Trophoblast cell (in vitro differentiated cells and primary cell): ENCODE measurements at regions not wholly inside any gene's neighbourhood (a gene's known extent, or its start where the extent isn't known, plus 50 kb on each side); places are given as distances from the start of the nearest gene placed in this dataset.

Source experiments
- DNase-seq, 2 donors: peaks; one replicate each; pipeline ENCODE4 v3.0.0-alpha.2; 2016
- H2AFZ ChIP-seq: 2 replicates; pipeline ENCODE4 v1.6.1; 2013; ENCODE audit warnings: low read length, moderate library complexity, mild to moderate bottlenecking; ENCODE audit not compliant: insufficient read depth, poor library complexity
- H2AK5ac ChIP-seq: 2 replicates; pipeline ENCODE4 v1.6.1; 2013; ENCODE audit warnings: mild to moderate bottlenecking, low read length
- H2BK120ac ChIP-seq: 2 replicates; pipeline ENCODE4 v1.6.1; 2013; ENCODE audit warnings: low read length, mild to moderate bottlenecking, moderate library complexity; ENCODE audit not compliant: insufficient read depth, poor library complexity
- H2BK12ac ChIP-seq: 2 replicates; pipeline ENCODE4 v1.6.1; 2013; ENCODE audit warnings: mild to moderate bottlenecking, low read length, moderate library complexity
- H2BK5ac ChIP-seq: 2 replicates; pipeline ENCODE4 v1.6.1; 2013; ENCODE audit warnings: low read length, low read depth, moderate library complexity, mild to moderate bottlenecking; ENCODE audit not compliant: poor library complexity
- H3K14ac ChIP-seq: 2 replicates; pipeline ENCODE4 v1.6.1; 2013; ENCODE audit warnings: mild to moderate bottlenecking, low read length
- H3K18ac ChIP-seq: 2 replicates; pipeline ENCODE4 v1.6.1; 2013; ENCODE audit warnings: mild to moderate bottlenecking, low read length
- H3K23ac ChIP-seq: 2 replicates; pipeline ENCODE4 v1.6.1; 2013; ENCODE audit warnings: low read length
- H3K27ac ChIP-seq: 2 replicates; pipeline ENCODE4 v1.5.1; 2013; ENCODE audit warnings: low read depth, mild to moderate bottlenecking, inconsistent platforms, low read length, moderate library complexity
- H3K27me3 ChIP-seq: 2 replicates; pipeline ENCODE4 v1.6.1; 2013; ENCODE audit warnings: inconsistent platforms, mild to moderate bottlenecking, low read length, moderate library complexity; ENCODE audit not compliant: insufficient read depth
- H3K36me3 ChIP-seq, 2 experiments: 1 replicate in 1 of 2; 2 replicates in 1 of 2; pipeline ENCODE4 v1.6.1; 2013; ENCODE audit warnings: low read length in 2 of 2, mild to moderate bottlenecking in 2 of 2, moderate library complexity in 1 of 2; ENCODE audit not compliant: insufficient read depth in 2 of 2, control insufficient read depth in 1 of 2
- H3K4ac ChIP-seq: 2 replicates; pipeline ENCODE4 v1.6.1; 2013; ENCODE audit warnings: low read depth, mild to moderate bottlenecking, low read length, moderate library complexity
- H3K4me1 ChIP-seq, 2 experiments: 1 replicate in 1 of 2; 2 replicates in 1 of 2; pipeline ENCODE4 v1.6.1; 2013; ENCODE audit warnings: low read length in 2 of 2, mild to moderate bottlenecking in 2 of 2, moderate library complexity in 1 of 2; ENCODE audit not compliant: insufficient read depth in 2 of 2, control insufficient read depth in 1 of 2
- H3K4me2 ChIP-seq: 2 replicates; pipeline ENCODE4 v1.6.1; 2013; ENCODE audit warnings: inconsistent platforms, mild to moderate bottlenecking, low read length, moderate library complexity
- H3K4me3 ChIP-seq: 2 replicates; pipeline ENCODE4 v1.5.1; 2013; ENCODE audit warnings: mild to moderate bottlenecking, low read depth, low read length, inconsistent platforms
- H3K79me1 ChIP-seq: one replicate; pipeline ENCODE4 v1.6.1; 2013; ENCODE audit warnings: low read length
- H3K79me2 ChIP-seq: 2 replicates; pipeline ENCODE4 v1.6.1; 2013; ENCODE audit warnings: low read length, mild to moderate bottlenecking; ENCODE audit not compliant: control insufficient read depth, insufficient read depth, poor library complexity
- H3K9ac ChIP-seq: 2 replicates; pipeline ENCODE4 v1.6.1; 2013; ENCODE audit warnings: mild to moderate bottlenecking, low read length
- H3K9me3 ChIP-seq: 2 replicates; pipeline ENCODE4 v1.6.1; 2013; ENCODE audit warnings: low read depth, mild to moderate bottlenecking, control low read depth, inconsistent platforms, low read length; ENCODE audit not compliant: insufficient read depth
- H4K12ac ChIP-seq: 2 replicates; pipeline ENCODE4 v1.6.1; 2013; ENCODE audit warnings: low read depth, mild to moderate bottlenecking, low read length, moderate library complexity
- H4K8ac ChIP-seq: 2 replicates; pipeline ENCODE4 v1.6.1; 2013; ENCODE audit warnings: low read depth, mild to moderate bottlenecking, low read length, moderate library complexity
- H4K91ac ChIP-seq: one replicate; pipeline ENCODE4 v1.6.1; 2013; ENCODE audit warnings: low read depth, mild to moderate bottlenecking, low read length, moderate library complexity
- WGBS: extraction: QIAGEN DNeasy Blood & Tissue Kit; methylation state at CpG from one replicate; pipeline ENCODE4 v1.1.7; 2013; ENCODE audit warnings: missing lambda C conversion rate; ENCODE audit not compliant: insufficient read length, insufficient coverage; ENCODE audit errors: extremely low coverage; 5-methylcytosine and 5-hydroxymethylcytosine counted together

DNA sequence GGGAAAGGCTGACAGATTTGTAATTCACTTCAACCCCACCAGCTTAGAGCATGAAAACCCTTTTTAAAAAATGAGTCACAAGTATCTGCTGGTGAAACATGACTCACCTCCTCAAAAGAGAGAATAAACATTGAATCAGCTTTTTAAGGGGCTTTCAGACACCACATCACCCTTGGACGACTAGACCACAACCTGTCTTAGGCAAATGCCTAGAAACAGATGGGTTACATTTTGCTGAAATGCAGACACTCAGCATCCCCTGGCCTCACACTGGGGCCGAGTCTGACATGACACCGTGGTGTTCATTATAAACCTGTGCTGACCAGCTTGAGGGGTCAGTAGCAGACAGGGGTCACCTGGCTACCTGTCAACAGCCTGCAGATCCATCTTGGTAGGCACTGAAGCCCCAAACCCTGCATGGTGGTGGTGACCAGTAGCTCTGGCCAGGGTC, 175.3 kb upstream of the CST7 start:
- no peak overlapping the region for H2BK120ac ChIP-seq
- no peaks in the 10 kb centered on the region for H3K36me3 ChIP-seq
- H3K79me2 ChIP-seq, result no peaks in the 10 kb centered on the region
- H2AFZ ChIP-seq, result no peak overlapping the region
- H3K27me3 ChIP-seq, result no peaks in the 10 kb centered on the region
- no peak overlapping the region for H2BK5ac ChIP-seq
- peaks cover 9 to 16% of the 10 kb centered on the region in 2 experiments for H3K4me1 ChIP-seq
- no peak for DNase-seq
- H4K91ac ChIP-seq, result no peak overlapping the region
- H3K23ac ChIP-seq, result no peak overlapping the region
- no CpG with 5 or more reads among the region's 3 CpGs for WGBS
- H4K12ac ChIP-seq, result no peak overlapping the region
- no peak overlapping the region for H2AK5ac ChIP-seq
- H3K4me2 ChIP-seq, result no peak overlapping the region
- H4K8ac ChIP-seq, result no peak overlapping the region
- peaks cover 2% of the 10 kb centered on the region for H3K79me1 ChIP-seq
- H3K27ac ChIP-seq, result no peak overlapping the region
- H3K4me3 ChIP-seq, result no peak overlapping the region
- no peak overlapping the region for H3K18ac ChIP-seq
- H3K14ac ChIP-seq, result no peak overlapping the region
- no peaks in the 10 kb centered on the region for H3K9me3 ChIP-seq
- no peak overlapping the region for H2BK12ac ChIP-seq
- no peak overlapping the region for H3K4ac ChIP-seq
- no peak overlapping the region for H3K9ac ChIP-seq

DNA sequence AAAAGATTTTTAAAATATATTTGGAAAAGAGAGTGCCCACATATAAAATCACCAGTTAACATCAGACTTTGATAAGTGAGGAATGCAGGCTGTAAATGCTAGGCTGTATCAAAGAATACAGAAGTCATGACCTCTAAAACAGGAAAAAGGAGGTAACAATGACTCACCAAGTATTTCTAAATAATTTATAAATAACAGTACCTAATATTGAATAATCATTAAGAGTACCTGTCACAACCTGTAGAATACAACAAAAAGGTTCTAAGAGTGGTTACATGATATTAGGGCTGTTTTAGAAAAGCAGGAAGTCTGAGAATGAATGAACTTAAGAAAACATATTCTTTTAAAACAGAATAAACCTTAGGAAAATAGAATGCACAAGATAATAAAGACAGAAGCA, 173.1 kb upstream of the CST7 start:
- no peak overlapping the region for H2BK12ac ChIP-seq
- no peaks in the 10 kb centered on the region for H3K9me3 ChIP-seq
- no peak overlapping the region for H3K18ac ChIP-seq
- no peak overlapping the region for H3K4me2 ChIP-seq
- no peaks in the 10 kb centered on the region for H3K79me1 ChIP-seq
- H3K9ac ChIP-seq, result no peak overlapping the region
- no peak overlapping the region for H4K91ac ChIP-seq
- no peaks in the 10 kb centered on the region for H3K36me3 ChIP-seq
- no peak overlapping the region for H4K8ac ChIP-seq
- H2AFZ ChIP-seq, result no peak overlapping the region
- no peak overlapping the region for H3K4ac ChIP-seq
- H2BK5ac ChIP-seq, result no peak overlapping the region
- no peaks in the 10 kb centered on the region for H3K27me3 ChIP-seq
- H2BK120ac ChIP-seq, result no peak overlapping the region
- no peak overlapping the region for H3K14ac ChIP-seq
- no peak overlapping the region for H2AK5ac ChIP-seq
- H3K27ac ChIP-seq, result no peak overlapping the region
- H4K12ac ChIP-seq, result no peak overlapping the region
- no peak overlapping the region for H3K23ac ChIP-seq
- H3K4me1 ChIP-seq, result peaks cover 9 to 14% of the 10 kb centered on the region in 2 experiments
- DNase-seq, result no peak
- no peak overlapping the region for H3K4me3 ChIP-seq
- H3K79me2 ChIP-seq, result no peaks in the 10 kb centered on the region

DNA sequence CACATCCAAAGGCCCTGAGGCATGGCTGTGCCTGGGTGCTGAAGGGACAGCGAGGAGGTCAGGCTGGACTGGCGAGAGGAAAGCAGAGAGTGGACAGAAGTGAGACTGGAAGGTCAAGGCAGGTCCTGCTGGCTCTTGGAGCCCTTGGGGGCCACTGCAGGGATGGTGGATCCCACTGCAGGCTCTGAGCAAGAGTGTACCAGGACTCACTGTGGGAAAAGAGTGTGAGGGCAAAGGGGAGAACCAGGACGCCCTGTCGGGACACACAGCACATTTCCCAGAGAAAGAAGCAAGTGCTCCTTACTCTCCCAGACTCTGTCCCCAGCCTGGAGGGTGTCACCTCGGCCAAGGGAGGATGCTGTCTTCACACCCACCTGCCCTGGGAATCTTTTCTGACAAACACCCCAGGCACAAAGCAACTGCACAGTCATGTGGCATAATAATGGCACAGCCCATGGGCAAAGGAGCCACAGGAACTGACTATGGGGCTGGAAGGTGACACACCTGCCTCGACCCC, 172.3 kb upstream of the CST7 start:
- Histone ChIP-seq H2BK12ac (no peak overlapping the region), H3K4ac (no peak overlapping the region), H3K4me2 (no peak overlapping the region), H3K14ac (no peak overlapping the region), H3K79me1 (no peaks in the 10 kb centered on the region), H4K8ac (no peak overlapping the region), H3K9me3 (no peaks in the 10 kb centered on the region), H3K79me2 (no peaks in the 10 kb centered on the region), H3K4me3 (no peak overlapping the region), H2AFZ (no peak overlapping the region), H2BK5ac (no peak overlapping the region), H3K23ac (no peak overlapping the region), H3K36me3 (no peaks in the 10 kb centered on the region), H3K27me3 (no peaks in the 10 kb centered on the region), H3K4me1 (peaks cover 7 to 12% of the 10 kb centered on the region in 2 experiments), H4K12ac (no peak overlapping the region), H3K27ac (no peak overlapping the region), H3K9ac (no peak overlapping the region), H4K91ac (no peak overlapping the region), H2BK120ac (no peak overlapping the region), H3K18ac (no peak overlapping the region), H2AK5ac (no peak overlapping the region)
- DNase-seq, result no peak
- no CpG with 5 or more reads among the region's 6 CpGs for WGBS

DNA sequence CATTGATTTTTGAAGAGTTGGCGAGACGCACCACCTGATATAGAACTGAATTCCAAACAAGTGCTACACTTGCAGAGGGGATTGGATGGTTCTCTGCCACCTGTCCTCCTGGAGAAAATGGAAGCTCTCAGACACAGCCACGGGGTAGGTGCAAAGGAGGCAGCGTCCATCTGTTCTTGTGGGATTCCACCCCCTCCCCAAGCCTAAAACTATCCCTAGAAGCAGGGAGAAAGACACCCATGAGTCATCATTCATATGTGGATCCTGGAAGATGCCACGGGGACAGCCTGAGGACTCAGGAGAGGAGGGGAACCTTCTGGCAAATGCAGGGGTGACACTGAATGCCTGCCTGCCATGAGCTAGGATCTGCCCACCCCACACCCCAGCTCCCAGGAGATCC, 171.3 kb upstream of the CST7 start:
- no peaks in the 10 kb centered on the region for H3K79me1 ChIP-seq
- H2BK12ac ChIP-seq, result no peak overlapping the region
- no peak overlapping the region for H3K14ac ChIP-seq
- H3K27ac ChIP-seq, result no peak overlapping the region
- H3K9ac ChIP-seq, result no peak overlapping the region
- no peak overlapping the region for H2BK120ac ChIP-seq
- no peak overlapping the region for H2AK5ac ChIP-seq
- no peak overlapping the region for H3K4ac ChIP-seq
- H3K18ac ChIP-seq, result no peak overlapping the region
- H3K4me1 ChIP-seq, result peaks cover 3 to 6% of the 10 kb centered on the region in 2 experiments
- H3K36me3 ChIP-seq, result no peaks in the 10 kb centered on the region
- no peak overlapping the region for H2BK5ac ChIP-seq
- no peak overlapping the region for H4K8ac ChIP-seq
- no peaks in the 10 kb centered on the region for H3K9me3 ChIP-seq
- H4K12ac ChIP-seq, result no peak overlapping the region
- no peaks in the 10 kb centered on the region for H3K79me2 ChIP-seq
- H3K23ac ChIP-seq, result no peak overlapping the region
- no peak overlapping the region for H2AFZ ChIP-seq
- no peak overlapping the region for H4K91ac ChIP-seq
- no peak overlapping the region for H3K4me3 ChIP-seq
- no CpG with 5 or more reads among the region's 5 CpGs for WGBS
- H3K4me2 ChIP-seq, result no peak overlapping the region
- no peak for DNase-seq
- no peaks in the 10 kb centered on the region for H3K27me3 ChIP-seq
